GM18502 (cell line): ENCODE measurements at regions not wholly inside any gene's neighbourhood (a gene's known extent, or its start where the extent isn't known, plus 50 kb on each side); places are given as distances from the start of the nearest gene placed in this dataset.

Source experiments
- ATAC-seq: cut with Tn5 transposase; IDR thresholded peaks from one replicate; pipeline ENCODE4 v1.9.1; 2021; ENCODE audit warnings: mild to moderate bottlenecking; ENCODE audit not compliant: unreplicated experiment, poor library complexity

- peak; percentile 74 for ATAC-seq
These were observed 110.2 kb upstream of the CCDC68 start for GRCh38 chr18:55069497-55069896.

- ATAC-seq = peak; percentile 75
These were observed 105.5 kb upstream of the CCDC68 start for GRCh38 chr18:55064760-55065159.

- no peak for ATAC-seq
These were observed 104.8 kb upstream of the CCDC68 start for GRCh38 chr18:55064073-55064472.

- no peak for ATAC-seq
These were observed 95.0 kb upstream of the CCDC68 start for GRCh38 chr18:55054021-55054990.

GRCh38 chr18:55048892-55049291 lies 89.6 kb upstream of the CCDC68 start:
- ATAC-seq = no peak

- ATAC-seq = no peak
These were observed 88.3 kb upstream of the CCDC68 start for GRCh38 chr18:55047546-55047945.

GRCh38 chr18:55041366-55041765 lies 82.1 kb upstream of the CCDC68 start:
- no peak for ATAC-seq

GRCh38 chr18:55038162-55038561 lies 78.9 kb upstream of the CCDC68 start:
- ATAC-seq = no peak

- no peak for ATAC-seq
These were observed 75.5 kb upstream of the CCDC68 start for GRCh38 chr18:55034742-55035141.

GRCh38 chr18:55031979-55032378 lies 72.7 kb upstream of the CCDC68 start:
- ATAC-seq = no peak

- ATAC-seq = no peak
These were observed 72.3 kb upstream of the CCDC68 start for GRCh38 chr18:55031576-55031975.

GRCh38 chr18:55031164-55031563 lies 71.9 kb upstream of the CCDC68 start:
- ATAC-seq = no peak

GRCh38 chr18:55024564-55024963 lies 65.3 kb upstream of the CCDC68 start:
- ATAC-seq = no peak

GRCh38 chr18:55018602-55019001 lies 59.3 kb upstream of the CCDC68 start:
- ATAC-seq = no peak

GRCh38 chr18:55014095-55014494 lies 54.8 kb upstream of the CCDC68 start:
- ATAC-seq = no peak

GRCh38 chr18:55013685-55014084 lies 54.4 kb upstream of the CCDC68 start:
- no peak for ATAC-seq

- no peak for ATAC-seq
These were observed 53.8 kb upstream of the CCDC68 start for GRCh38 chr18:55013086-55013485.

GRCh38 chr18:55012008-55012407 lies 52.7 kb upstream of the CCDC68 start:
- ATAC-seq = no peak
